Immature natural killer cell (primary cell): ENCODE measurements at regions not wholly inside any gene's neighbourhood (a gene's known extent, or its start where the extent isn't known, plus 50 kb on each side); places are given as distances from the start of the nearest gene placed in this dataset.

ENCODE experiments used
- DNase-seq, 3 donors: peaks; one replicate each; pipeline ENCODE4 v3.0.0; 2022; ENCODE audit warnings: mixed read lengths in 1 of 3
- H3K27ac Mint-ChIP-seq, 6 donors: one replicate each; pipeline ENCODE4 v1.8.0; 2020; ENCODE audit warnings: mixed read lengths in 6 of 6, mild to moderate bottlenecking in 5 of 6, inconsistent platforms in 4 of 6, moderate library complexity in 3 of 6
- H3K27me3 Mint-ChIP-seq, 3 donors: one replicate each; pipeline ENCODE4 v1.8.0; 2020 to 2021; ENCODE audit warnings: low read depth in 3 of 3, mild to moderate bottlenecking in 3 of 3, mixed read lengths in 3 of 3, moderate library complexity in 3 of 3, inconsistent platforms in 1 of 3
- H3K36me3 Mint-ChIP-seq, 3 donors: one replicate each; pipeline ENCODE4 v1.8.0; 2020; ENCODE audit warnings: mixed read lengths in 3 of 3, inconsistent platforms in 2 of 3, mild to moderate bottlenecking in 2 of 3
- H3K4me1 Mint-ChIP-seq, 2 donors: one replicate each; pipeline ENCODE4 v1.8.0; 2020; ENCODE audit warnings: inconsistent platforms in 2 of 2, mild to moderate bottlenecking in 2 of 2, mixed read lengths in 2 of 2, moderate library complexity in 1 of 2
- H3K4me3 Mint-ChIP-seq, 5 donors: one replicate each; pipeline ENCODE4 v1.8.0; 2020; ENCODE audit warnings: mild to moderate bottlenecking in 5 of 5, mixed read lengths in 5 of 5, inconsistent platforms in 3 of 5, moderate library complexity in 3 of 5
- H3K9me3 Mint-ChIP-seq, 6 donors: one replicate each; pipeline ENCODE4 v1.8.0; 2020; ENCODE audit warnings: mild to moderate bottlenecking in 6 of 6, mixed read lengths in 6 of 6, inconsistent platforms in 4 of 6, moderate library complexity in 3 of 6

DNA sequence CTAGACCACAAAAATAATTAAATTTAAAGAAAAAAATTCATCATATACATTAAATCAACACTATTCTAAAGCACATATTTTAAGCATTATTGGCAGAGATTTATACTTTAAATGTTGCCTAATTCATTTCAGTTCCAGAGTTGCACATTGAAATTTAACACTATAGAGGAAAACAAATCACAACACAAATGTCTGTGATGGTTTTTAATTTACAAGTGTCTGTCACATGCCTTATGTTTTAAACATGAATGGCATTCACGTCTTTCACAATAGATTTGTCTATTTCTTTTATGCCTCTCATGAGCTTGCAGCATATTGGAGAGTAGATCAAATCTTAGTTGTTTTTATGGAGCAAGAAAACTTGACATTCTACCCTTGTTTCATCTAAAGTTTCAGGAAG lies 811.3 kb downstream of the NLGN4X start:
- no peak overlapping the region for H3K27ac Mint-ChIP-seq
- H3K4me1 Mint-ChIP-seq: no peaks in the 10 kb centered on the region
- H3K9me3 Mint-ChIP-seq: peaks cover 2 to 18% (median 2%) of the 10 kb centered on the region in 6 donors
- no peak overlapping the region for H3K4me3 Mint-ChIP-seq
- H3K36me3 Mint-ChIP-seq: no peaks in the 10 kb centered on the region
- no peaks in the 10 kb centered on the region for H3K27me3 Mint-ChIP-seq
- DNase-seq: no peak

DNA sequence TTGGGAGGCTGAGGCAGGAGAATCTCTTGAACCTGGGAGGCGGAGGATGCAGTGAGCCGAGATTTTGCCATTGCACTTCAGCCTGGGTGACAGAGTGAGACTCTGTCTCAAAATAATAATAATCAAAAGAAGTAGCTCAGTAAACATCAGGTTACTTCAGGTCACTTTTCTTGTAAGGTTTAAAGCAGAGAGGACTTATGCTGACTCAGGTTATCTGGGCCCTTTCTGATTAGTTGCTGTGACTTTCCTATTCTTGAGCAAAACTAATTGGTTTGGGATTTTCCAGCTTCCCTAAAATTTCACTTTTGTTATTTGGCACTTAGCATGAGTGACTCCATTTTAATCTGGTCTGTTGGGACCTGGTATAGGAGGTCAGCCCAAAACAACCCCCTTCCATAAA lies 812.9 kb downstream of the NLGN4X start:
- Mint-ChIP-seq H3K27ac (no peak overlapping the region), H3K4me3 (no peak overlapping the region), H3K9me3 (peaks cover 2 to 10% (median 2%) of the 10 kb centered on the region in 6 donors), H3K36me3 (no peaks in the 10 kb centered on the region), H3K27me3 (peaks cover 0 to 2% (median 0%) of the 10 kb centered on the region in 3 donors), H3K4me1 (no peaks in the 10 kb centered on the region)
- DNase-seq: no peak

GRCh38 chrX:5409106-5409505 lies 819.6 kb downstream of the NLGN4X start:
- Mint-ChIP-seq H3K9me3 (peaks cover 2 to 20% (median 6%) of the 10 kb centered on the region in 6 donors), H3K4me3 (no peak overlapping the region), H3K36me3 (no peaks in the 10 kb centered on the region), H3K27me3 (peaks cover 0 to 4% (median under 1%) of the 10 kb centered on the region in 3 donors), H3K4me1 (no peaks in the 10 kb centered on the region), H3K27ac (no peak overlapping the region)
- DNase-seq: no peak

- Mint-ChIP-seq H3K27ac (no peak overlapping the region), H3K4me3 (no peak overlapping the region), H3K4me1 (no peaks in the 10 kb centered on the region), H3K36me3 (no peaks in the 10 kb centered on the region), H3K27me3 (peaks cover 0 to 4% (median 2%) of the 10 kb centered on the region in 3 donors), H3K9me3 (peaks cover 0 to 10% (median 7%) of the 10 kb centered on the region in 6 donors)
- DNase-seq: no peak
These were observed 826.2 kb downstream of the NLGN4X start for GRCh38 chrX:5402461-5402860.

GRCh38 chrX:5399403-5399802 lies 829.3 kb downstream of the NLGN4X start:
- no peak overlapping the region for H3K27ac Mint-ChIP-seq
- DNase-seq: no peak
- no peaks in the 10 kb centered on the region for H3K36me3 Mint-ChIP-seq
- H3K9me3 Mint-ChIP-seq: peaks cover 3 to 16% (median 10%) of the 10 kb centered on the region in 6 donors
- no peaks in the 10 kb centered on the region for H3K4me1 Mint-ChIP-seq
- H3K4me3 Mint-ChIP-seq: no peak overlapping the region
- H3K27me3 Mint-ChIP-seq: peaks cover 0 to 4% (median 2%) of the 10 kb centered on the region in 3 donors

DNA sequence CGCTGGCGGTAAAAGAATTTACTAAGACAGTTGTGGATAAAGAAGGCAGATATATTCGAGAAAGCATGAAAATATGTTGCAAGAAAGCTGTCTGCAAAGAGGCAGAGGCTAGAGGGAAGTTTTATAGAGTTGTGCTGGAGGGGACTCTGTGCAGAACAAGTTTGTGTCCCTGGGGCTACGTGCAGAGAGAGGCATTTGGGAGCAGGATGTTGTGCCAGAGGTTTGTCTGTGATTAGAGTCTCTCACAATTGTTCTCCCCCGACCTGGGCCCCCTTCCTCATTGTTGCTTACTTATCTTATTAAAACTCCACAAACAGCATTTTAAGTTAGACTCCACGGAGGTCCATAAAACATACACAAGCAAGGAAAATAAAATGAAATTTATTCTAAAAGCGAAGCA lies 831.3 kb downstream of the NLGN4X start:
- no peak overlapping the region for H3K27ac Mint-ChIP-seq
- no peak overlapping the region for H3K4me3 Mint-ChIP-seq
- DNase-seq: no peak
- H3K36me3 Mint-ChIP-seq: no peaks in the 10 kb centered on the region
- peaks cover 3 to 21% (median 8%) of the 10 kb centered on the region in 6 donors for H3K9me3 Mint-ChIP-seq
- H3K27me3 Mint-ChIP-seq: peaks cover 0 to 2% (median 2%) of the 10 kb centered on the region in 3 donors
- H3K4me1 Mint-ChIP-seq: no peaks in the 10 kb centered on the region

GRCh38 chrX:5390376-5390775 lies 838.3 kb downstream of the NLGN4X start:
- no peak for DNase-seq
- Mint-ChIP-seq H3K36me3 (no peaks in the 10 kb centered on the region), H3K27ac (no peak overlapping the region), H3K9me3 (peaks cover 3 to 41% (median 9%) of the 10 kb centered on the region in 6 donors), H3K4me1 (no peaks in the 10 kb centered on the region), H3K27me3 (peaks cover 0 to 1% (median 0%) of the 10 kb centered on the region in 3 donors), H3K4me3 (no peak overlapping the region)

DNA sequence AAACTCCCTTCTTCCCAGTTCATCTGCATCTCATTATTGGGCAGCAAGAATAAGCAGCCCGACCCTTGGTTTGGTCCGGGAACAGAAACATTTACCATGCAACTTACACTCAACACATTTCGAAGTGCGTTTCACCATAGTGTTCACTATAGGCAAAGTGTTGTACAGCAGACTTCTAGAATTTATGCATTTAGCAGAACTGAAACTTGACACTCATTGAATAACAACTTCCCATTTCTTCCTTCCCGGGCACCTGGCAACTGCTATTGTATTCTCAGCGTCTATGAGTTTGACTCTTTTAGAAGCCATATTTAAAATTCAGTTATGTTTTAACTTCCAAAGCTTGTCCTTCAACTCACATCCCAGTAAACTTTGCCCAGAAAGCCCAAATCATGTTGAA lies 840.6 kb downstream of the NLGN4X start:
- Mint-ChIP-seq H3K27me3 (peaks cover 0 to 1% (median 0%) of the 10 kb centered on the region in 3 donors), H3K36me3 (peaks cover 0 to 3% (median 0%) of the 10 kb centered on the region in 3 donors), H3K9me3 (peaks cover 0 to 32% (median 4%) of the 10 kb centered on the region in 6 donors), H3K4me3 (no peak overlapping the region), H3K27ac (no peak overlapping the region), H3K4me1 (no peaks in the 10 kb centered on the region)
- no peak for DNase-seq

GRCh38 chrX:5380426-5380825 lies 848.2 kb downstream of the NLGN4X start:
- no peak for DNase-seq
- no peaks in the 10 kb centered on the region for H3K4me1 Mint-ChIP-seq
- H3K27me3 Mint-ChIP-seq: peaks cover 0 to 2% (median 2%) of the 10 kb centered on the region in 3 donors
- H3K4me3 Mint-ChIP-seq: no peak overlapping the region
- H3K36me3 Mint-ChIP-seq: peaks cover 0 to 3% (median 0%) of the 10 kb centered on the region in 3 donors
- H3K27ac Mint-ChIP-seq: no peak overlapping the region
- peaks cover 1 to 18% (median 4%) of the 10 kb centered on the region in 6 donors for H3K9me3 Mint-ChIP-seq

- peaks cover 2 to 9% (median 6%) of the 10 kb centered on the region in 6 donors for H3K9me3 Mint-ChIP-seq
- H3K27me3 Mint-ChIP-seq: no peaks in the 10 kb centered on the region
- no peak overlapping the region for H3K4me3 Mint-ChIP-seq
- no peaks in the 10 kb centered on the region for H3K36me3 Mint-ChIP-seq
- H3K4me1 Mint-ChIP-seq: no peaks in the 10 kb centered on the region
- no peak for DNase-seq
- no peak overlapping the region for H3K27ac Mint-ChIP-seq
These were observed 886.8 kb downstream of the NLGN4X start for GRCh38 chrX:5341902-5342301.

- H3K27ac Mint-ChIP-seq: no peak overlapping the region
- H3K4me1 Mint-ChIP-seq: no peaks in the 10 kb centered on the region
- no peaks in the 10 kb centered on the region for H3K27me3 Mint-ChIP-seq
- no peak overlapping the region for H3K4me3 Mint-ChIP-seq
- H3K9me3 Mint-ChIP-seq: peaks cover 2 to 10% (median 5%) of the 10 kb centered on the region in 6 donors
- no peaks in the 10 kb centered on the region for H3K36me3 Mint-ChIP-seq
- DNase-seq: no peak
These were observed 891.5 kb downstream of the NLGN4X start for GRCh38 chrX:5337160-5337559.

DNA sequence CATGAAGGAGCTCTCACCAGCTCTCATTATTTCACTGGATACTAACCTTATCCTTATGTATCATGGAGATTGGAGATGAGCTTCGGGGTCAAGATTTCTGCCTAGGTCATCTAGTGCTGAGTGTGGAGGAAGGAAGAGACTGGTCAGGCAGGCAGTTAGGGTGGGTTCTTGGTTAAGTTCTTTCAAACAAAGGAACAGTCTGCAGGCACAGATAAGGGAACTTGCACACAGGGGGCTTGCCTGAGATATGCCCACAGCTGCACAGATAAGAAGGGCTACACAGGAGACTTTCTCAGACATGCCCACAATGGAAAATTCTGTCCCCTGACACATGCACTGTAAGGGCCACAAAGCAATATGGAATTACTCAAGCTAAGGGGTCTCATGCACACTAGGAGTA lies 904.1 kb downstream of the NLGN4X start:
- Mint-ChIP-seq H3K9me3 (peaks cover 3 to 39% (median 13%) of the 10 kb centered on the region in 6 donors), H3K36me3 (no peaks in the 10 kb centered on the region), H3K27ac (no peak overlapping the region)

GRCh38 chrX:5314148-5314547 lies 914.5 kb downstream of the NLGN4X start:
- Mint-ChIP-seq H3K27me3 (peaks cover 0 to 2% (median 0%) of the 10 kb centered on the region in 3 donors), H3K4me3 (no peak overlapping the region), H3K9me3 (peaks cover 2 to 24% (median 4%) of the 10 kb centered on the region in 6 donors), H3K4me1 (no peaks in the 10 kb centered on the region), H3K27ac (no peak overlapping the region), H3K36me3 (no peaks in the 10 kb centered on the region)
- DNase-seq: no peak

More for the DNA sequence above, 904.1 kb downstream of the NLGN4X start:
- Mint-ChIP-seq H3K4me1 (no peaks in the 10 kb centered on the region), H3K4me3 (no peak overlapping the region), H3K27me3 (peaks cover 0 to 3% (median 0%) of the 10 kb centered on the region in 3 donors)
- DNase-seq: no peak

GRCh38 chrX:5307416-5307815 lies 921.3 kb downstream of the NLGN4X start:
- no peaks in the 10 kb centered on the region for H3K27me3 Mint-ChIP-seq
- H3K27ac Mint-ChIP-seq: no peak overlapping the region
- H3K4me1 Mint-ChIP-seq: no peaks in the 10 kb centered on the region

GRCh38 chrX:5306654-5307121 lies 922.0 kb downstream of the NLGN4X start:
- Mint-ChIP-seq H3K9me3 (peaks cover 0 to 22% (median 4%) of the 10 kb centered on the region in 6 donors), H3K4me3 (no peak overlapping the region), H3K27ac (no peak overlapping the region), H3K4me1 (no peaks in the 10 kb centered on the region), H3K27me3 (no peaks in the 10 kb centered on the region), H3K36me3 (no peaks in the 10 kb centered on the region)
- DNase-seq: no peak

More at GRCh38 chrX:5307416-5307815, 921.3 kb downstream of the NLGN4X start:
- Mint-ChIP-seq H3K36me3 (no peaks in the 10 kb centered on the region), H3K4me3 (no peak overlapping the region), H3K9me3 (peaks cover 0 to 22% (median 4%) of the 10 kb centered on the region in 6 donors)
- DNase-seq: no peak
